MM.1S (cell line): ENCODE measurements at regions not wholly inside any gene's neighbourhood (a gene's known extent, or its start where the extent isn't known, plus 50 kb on each side); places are given as distances from the start of the nearest gene placed in this dataset.

Source experiments
- DNase-seq: peaks from one replicate; pipeline ENCODE4 v3.0.0-alpha.2; 2015
- H2AFZ ChIP-seq: fragments of 300-600 bp; sonication (generic); 2 replicates; pipeline ENCODE4 v1.6.0; 2016; ENCODE audit warnings: antibody characterized with exemption, low read length
- H3F3A ChIP-seq: fragments of 300-600 bp; sonication (generic); 2 replicates; pipeline ENCODE4 v1.6.1; 2016; ENCODE audit warnings: mild to moderate bottlenecking, antibody characterized with exemption, low read length, moderate library complexity, mixed read lengths; ENCODE audit not compliant: insufficient read depth
- H3K27ac ChIP-seq: fragments of 300-600 bp; sonication (generic); 2 replicates; pipeline ENCODE4 v1.5.1; 2016; ENCODE audit warnings: mild to moderate bottlenecking, low read length
- H3K27me3 ChIP-seq: fragments of 300-600 bp; sonication (generic); replicated peaks from 2 replicates; pipeline ENCODE4 v1.6.0; 2016; ENCODE audit warnings: low read length; ENCODE audit not compliant: insufficient read depth
- H3K36me3 ChIP-seq: fragments of 300-600 bp; sonication (generic); replicated peaks from 2 replicates; pipeline ENCODE4 v1.6.1; 2016; ENCODE audit warnings: mild to moderate bottlenecking, low read length, mixed read lengths; ENCODE audit not compliant: insufficient read depth
- H3K4me1 ChIP-seq: fragments of 300-600 bp; sonication (generic); 2 replicates; pipeline ENCODE4 v1.6.1; 2016; ENCODE audit warnings: low read length, mixed read lengths
- H3K4me2 ChIP-seq: fragments of 300-600 bp; sonication (generic); 2 replicates; pipeline ENCODE4 v1.6.0; 2016; ENCODE audit warnings: low read depth, low read length
- H3K4me3 ChIP-seq: fragments of 300-600 bp; sonication (generic); 2 replicates; pipeline ENCODE4 v1.5.1; 2016; ENCODE audit warnings: low read length, mixed read lengths
- H3K79me2 ChIP-seq: fragments of 300-600 bp; sonication (generic); 2 replicates; pipeline ENCODE4 v1.6.1; 2016; ENCODE audit warnings: mixed run types, low read length, mixed read lengths
- H3K9ac ChIP-seq: fragments of 300-600 bp; sonication (generic); 2 replicates; pipeline ENCODE4 v1.6.1; 2016; ENCODE audit warnings: low read length, mixed read lengths
- H3K9me2 ChIP-seq: fragments of 300-600 bp; sonication (generic); replicated peaks from 2 replicates; pipeline ENCODE4 v1.6.1; 2016; ENCODE audit warnings: mild to moderate bottlenecking, low read length, mixed read lengths; ENCODE audit not compliant: insufficient read depth
- H3K9me3 ChIP-seq: fragments of 300-600 bp; sonication (generic); replicated peaks from 2 replicates; pipeline ENCODE4 v1.6.1; 2016; ENCODE audit warnings: mild to moderate bottlenecking, low read length, mixed read lengths; ENCODE audit not compliant: insufficient read depth
- H4K20me1 ChIP-seq: fragments of 300-600 bp; sonication (generic); 2 replicates; pipeline ENCODE4 v1.6.1; 2016; ENCODE audit warnings: mild to moderate bottlenecking, low read length, moderate library complexity, mixed read lengths; ENCODE audit not compliant: insufficient read depth
- EZH2 ChIP-seq: fragments of 300-600 bp; sonication (generic); optimal IDR thresholded peaks from 2 replicates; pipeline ENCODE3; 2017; ENCODE audit warnings: low read depth, mild to moderate bottlenecking, antibody characterized with exemption, low read length, mixed read lengths
- EZH2phosphoT487 ChIP-seq: fragments of 300-600 bp; sonication (generic); IDR thresholded peaks from 2 replicates; pipeline ENCODE4 v1.6.1; 2018; ENCODE audit warnings: antibody characterized with exemption, low read length
- TF ChIP-seq, protein P1 (sequence below): fragments of 300-600 bp; sonication (generic); IDR thresholded peaks from 2 replicates; pipeline ENCODE4 v1.5.1; 2016; ENCODE audit warnings: antibody characterized with exemption, low read length, mixed read lengths

DNA sequence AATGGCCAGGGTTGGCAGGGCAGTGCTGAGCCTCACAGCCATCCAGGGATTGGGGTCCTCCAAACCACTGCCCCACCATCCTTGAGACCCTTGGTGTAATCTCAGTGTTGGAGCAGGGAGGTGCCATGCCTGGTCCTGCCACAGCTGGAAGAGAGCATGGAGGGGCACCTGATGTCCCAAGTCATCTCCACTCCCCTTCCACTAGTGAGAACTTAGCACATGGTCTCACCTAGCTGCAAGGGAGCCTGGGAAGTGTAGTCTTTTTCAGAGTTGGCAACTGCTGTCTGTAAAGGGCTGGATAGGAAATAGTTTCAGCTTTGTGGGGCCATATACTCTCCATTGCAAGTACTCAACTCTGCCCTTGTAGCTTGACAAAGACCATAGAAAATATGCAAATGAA, 238.7 kb downstream of the RPS24 start:
- no peak overlapping the region for H3K27ac ChIP-seq
- no peak overlapping the region for H2AFZ ChIP-seq
- DNase-seq, result no peak
- H3K9me3 ChIP-seq, result no peaks in the 10 kb centered on the region
- H4K20me1 ChIP-seq, result no peaks in the 10 kb centered on the region
- H3F3A ChIP-seq, result no peaks in the 10 kb centered on the region
- no peaks in the 10 kb centered on the region for H3K27me3 ChIP-seq
- TF ChIP-seq EZH2 (no peak), EZH2phosphoT487 (no peak)
- TF ChIP-seq, protein P1, sequence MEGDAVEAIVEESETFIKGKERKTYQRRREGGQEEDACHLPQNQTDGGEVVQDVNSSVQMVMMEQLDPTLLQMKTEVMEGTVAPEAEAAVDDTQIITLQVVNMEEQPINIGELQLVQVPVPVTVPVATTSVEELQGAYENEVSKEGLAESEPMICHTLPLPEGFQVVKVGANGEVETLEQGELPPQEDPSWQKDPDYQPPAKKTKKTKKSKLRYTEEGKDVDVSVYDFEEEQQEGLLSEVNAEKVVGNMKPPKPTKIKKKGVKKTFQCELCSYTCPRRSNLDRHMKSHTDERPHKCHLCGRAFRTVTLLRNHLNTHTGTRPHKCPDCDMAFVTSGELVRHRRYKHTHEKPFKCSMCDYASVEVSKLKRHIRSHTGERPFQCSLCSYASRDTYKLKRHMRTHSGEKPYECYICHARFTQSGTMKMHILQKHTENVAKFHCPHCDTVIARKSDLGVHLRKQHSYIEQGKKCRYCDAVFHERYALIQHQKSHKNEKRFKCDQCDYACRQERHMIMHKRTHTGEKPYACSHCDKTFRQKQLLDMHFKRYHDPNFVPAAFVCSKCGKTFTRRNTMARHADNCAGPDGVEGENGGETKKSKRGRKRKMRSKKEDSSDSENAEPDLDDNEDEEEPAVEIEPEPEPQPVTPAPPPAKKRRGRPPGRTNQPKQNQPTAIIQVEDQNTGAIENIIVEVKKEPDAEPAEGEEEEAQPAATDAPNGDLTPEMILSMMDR, result no peak
- no peak overlapping the region for H3K4me2 ChIP-seq
- no peaks in the 10 kb centered on the region for H3K79me2 ChIP-seq
- no peaks in the 10 kb centered on the region for H3K36me3 ChIP-seq
- H3K9ac ChIP-seq, result no peak overlapping the region
- H3K4me1 ChIP-seq, result no peaks in the 10 kb centered on the region
- H3K9me2 ChIP-seq, result no peaks in the 10 kb centered on the region
- no peak overlapping the region for H3K4me3 ChIP-seq

DNA sequence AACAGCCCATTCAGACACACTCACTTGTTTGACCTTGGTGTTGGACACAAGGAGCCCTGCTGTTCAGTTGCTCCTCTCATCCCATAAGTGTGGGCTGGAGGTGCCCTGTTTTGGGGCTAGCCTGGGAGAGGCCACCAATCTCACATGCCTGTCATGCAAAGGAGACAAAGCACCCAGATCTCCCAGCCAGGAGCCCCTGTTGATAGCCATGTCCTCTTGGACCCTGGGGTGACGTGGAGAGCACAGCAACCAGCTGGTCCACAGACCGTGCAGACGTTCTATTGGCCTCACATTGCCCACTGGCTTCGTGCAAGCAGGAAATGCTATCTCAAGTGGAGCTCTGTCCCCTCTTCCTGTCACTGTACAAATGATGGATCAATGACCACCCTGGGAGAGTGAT, 240.8 kb downstream of the RPS24 start:
- H3K27me3 ChIP-seq, result no peaks in the 10 kb centered on the region
- no peak overlapping the region for H2AFZ ChIP-seq
- no peaks in the 10 kb centered on the region for H3F3A ChIP-seq
- no peak overlapping the region for H3K27ac ChIP-seq
- H3K4me3 ChIP-seq, result no peak overlapping the region
- DNase-seq, result no peak
- no peak overlapping the region for H3K9ac ChIP-seq
- no peaks in the 10 kb centered on the region for H4K20me1 ChIP-seq
- H3K4me2 ChIP-seq, result no peak overlapping the region
- no peak for TF ChIP-seq EZH2phosphoT487
- TF ChIP-seq EZH2, result no peak
- TF ChIP-seq, protein P1, result no peak
- no peaks in the 10 kb centered on the region for H3K36me3 ChIP-seq
- no peaks in the 10 kb centered on the region for H3K4me1 ChIP-seq
- no peaks in the 10 kb centered on the region for H3K9me2 ChIP-seq
- no peaks in the 10 kb centered on the region for H3K79me2 ChIP-seq
- no peaks in the 10 kb centered on the region for H3K9me3 ChIP-seq

GRCh38 chr10:78276139-78276538, 242.5 kb downstream of the RPS24 start:
- H3K36me3 ChIP-seq, result no peaks in the 10 kb centered on the region
- H3K9ac ChIP-seq, result no peak overlapping the region
- no peak overlapping the region for H3K4me2 ChIP-seq
- no peaks in the 10 kb centered on the region for H3K79me2 ChIP-seq
- no peak overlapping the region for H2AFZ ChIP-seq
- H3F3A ChIP-seq, result no peaks in the 10 kb centered on the region
- DNase-seq, result no peak
- no peaks in the 10 kb centered on the region for H3K9me2 ChIP-seq
- no peaks in the 10 kb centered on the region for H3K27me3 ChIP-seq
- H4K20me1 ChIP-seq, result no peaks in the 10 kb centered on the region
- TF ChIP-seq EZH2, result no peak
- TF ChIP-seq, protein P1, result no peak
- no peak for TF ChIP-seq EZH2phosphoT487
- H3K4me1 ChIP-seq, result no peaks in the 10 kb centered on the region
- H3K4me3 ChIP-seq, result no peak overlapping the region
- no peak overlapping the region for H3K27ac ChIP-seq
- H3K9me3 ChIP-seq, result no peaks in the 10 kb centered on the region
